ENCODE measurements at regions not wholly inside any gene's neighbourhood (a gene's known extent, or its start where the extent isn't known, plus 50 kb on each side); places are given as distances from the start of the nearest gene placed in this dataset.
"Not testable (repeated sequence)": the region's sequence is repeated elsewhere in the genome, so short reads cannot be mapped to it uniquely, and the experiment has no call there.

- no TSS peak for BruUV-seq (replicated peaks)
- ATAC-seq (peak; percentile 92), DNase-seq (ENCODE audit: low spot score) (peak; percentile 55), FAIRE-seq (peak; percentile 60)
- TF ChIP-seq ARID3A (IDR thresholded peaks at IDR 0.05; ENCODE audit: low read depth, low read length), result 0 out of 2 replicates have a peak, but pooled peaks have one; percentile 18
- no peak for TF ChIP-seq ZSCAN9 (CRISPR knock-in tag; IDR thresholded peaks at IDR 0.05; ENCODE audit: borderline replicate concordance)
- peak; percentile 78 for TF ChIP-seq ZNF143 (CRISPR knock-in tag; IDR thresholded peaks at IDR 0.05)
- peak; percentile 67 for TF ChIP-seq CTCF (CRISPR knock-in tag; IDR thresholded peaks at IDR 0.05)
- TF ChIP-seq KLF9 (CRISPR knock-in tag; IDR thresholded peaks at IDR 0.05; ENCODE audit: low read depth), result no peak
- Histone ChIP-seq H4K20me1 (ENCODE audit: insufficient read depth, low read length) (no peaks in the 10 kb centered on the region), H3K36me3 (replicated peaks in 1 of 2; ENCODE audit: control insufficient read depth in 1 of 2, insufficient read depth in 2 of 2, low read length in 2 of 2) (no peaks in the 10 kb centered on the region), H2AFZ (ENCODE audit: low read length) (no peak overlapping the region), H3K27ac (ENCODE audit: extremely low read length, insufficient read depth, low read length) (no peak overlapping the region), H3K9me3 (ENCODE audit: low read length) (no peaks in the 10 kb centered on the region), H3K79me2 (ENCODE audit: insufficient read depth, low read length) (no peaks in the 10 kb centered on the region), H3K9ac (ENCODE audit: insufficient read depth, low read depth, low read length) (no peak overlapping the region), H3K4me3 (replicated peaks in 1 of 3; ENCODE audit: insufficient read depth in 1 of 3, low read depth in 2 of 3, low read length in 3 of 3) (no peak overlapping the region), H3K4me1 (ENCODE audit: insufficient read depth, low read length) (no peaks in the 10 kb centered on the region), H3K4me2 (ENCODE audit: low read depth, low read length) (no peak overlapping the region), H3K27me3 (ENCODE audit: control insufficient read depth in 1 of 2, insufficient read depth in 2 of 2, low read length in 2 of 2) (peaks cover 0 to under 1% of the 10 kb centered on the region in 2 experiments; a peak in 1 of 5 replicates)
- 20% methylated on average over 3 of the region's 3 CpGs for WGBS (ENCODE audit: low lambda C conversion rate)
- ChIA-PET CTCF (ENCODE audit: low intra/inter-chr PET ratio, low total read pairs) (no interaction called here), POLR2A (no interaction called here)
- intact Hi-C loops (cut with micrococcal nuclease; ENCODE audit: unreplicated experiment) (no loop called here), in situ Hi-C loops (cut with HindIII; ENCODE audit: extremely low pct_ligation_motif_present, low pct_unique_long_range_greater_than_20kb) (no loop called here)
Observed at GRCh38 chr7:142516038-142516501, 233.2 kb upstream of the PRSS1 start.

- ATAC-seq; H3K36me3 ChIP-seq (replicated peaks in 1 of 2; ENCODE audit: control insufficient read depth in 1 of 2, insufficient read depth in 2 of 2, low read length in 2 of 2); DNase-seq (ENCODE audit: low spot score); BruUV-seq (replicated peaks); H3K9me3 ChIP-seq (ENCODE audit: low read length); H3K4me3 ChIP-seq (replicated peaks in 1 of 3; ENCODE audit: insufficient read depth in 1 of 3, low read depth in 2 of 3, low read length in 3 of 3); H2AFZ ChIP-seq (ENCODE audit: low read length); H3K4me1 ChIP-seq (ENCODE audit: insufficient read depth, low read length); H3K79me2 ChIP-seq (ENCODE audit: insufficient read depth, low read length); CTCF ChIA-PET (ENCODE audit: low intra/inter-chr PET ratio, low total read pairs); POLR2A ChIA-PET; intact Hi-C loops (cut with micrococcal nuclease; ENCODE audit: unreplicated experiment); H3K4me2 ChIP-seq (ENCODE audit: low read depth, low read length); H4K20me1 ChIP-seq (ENCODE audit: insufficient read depth, low read length); H3K9ac ChIP-seq (ENCODE audit: insufficient read depth, low read depth, low read length); H3K27ac ChIP-seq (ENCODE audit: extremely low read length, insufficient read depth, low read length); FAIRE-seq; H3K27me3 ChIP-seq (ENCODE audit: control insufficient read depth in 1 of 2, insufficient read depth in 2 of 2, low read length in 2 of 2); in situ Hi-C loops (cut with HindIII; ENCODE audit: extremely low pct_ligation_motif_present, low pct_unique_long_range_greater_than_20kb): not testable (repeated sequence)
- WGBS (ENCODE audit: low lambda C conversion rate), result 3% methylated on average over 1 of the region's 1 CpG
Observed at GRCh38 chr7:142514716-142515115, 234.6 kb upstream of the PRSS1 start.
